Hepatocyte (in vitro differentiated cells): ENCODE measurements at regions not wholly inside any gene's neighbourhood (a gene's known extent, or its start where the extent isn't known, plus 50 kb on each side); places are given as distances from the start of the nearest gene placed in this dataset.

ENCODE experiments used
- DNase-seq: peaks from one replicate; pipeline ENCODE4 v3.0.0-alpha.2; 2016; ENCODE audit warnings: low spot score
- H2AFZ ChIP-seq: fragments of 200-600 bp; sonication (generic); 2 replicates; pipeline ENCODE4 v1.6.0; 2016; ENCODE audit warnings: antibody characterized with exemption, mild to moderate bottlenecking
- H3K27ac ChIP-seq: fragments of 200-600 bp; sonication (generic); 2 replicates; pipeline ENCODE4 v1.5.1; 2016; ENCODE audit warnings: mild to moderate bottlenecking
- H3K27me3 ChIP-seq: fragments of 200-600 bp; sonication (generic); 2 replicates; pipeline ENCODE4 v1.6.1; 2016
- H3K36me3 ChIP-seq: fragments of 200-600 bp; sonication (generic); replicated peaks from 2 replicates; pipeline ENCODE4 v1.5.1; 2016; ENCODE audit warnings: low read depth; ENCODE audit not compliant: insufficient read depth
- H3K4me1 ChIP-seq: fragments of 200-600 bp; sonication (generic); 2 replicates; pipeline ENCODE4 v1.5.1; 2016; ENCODE audit warnings: mild to moderate bottlenecking, moderate library complexity; ENCODE audit not compliant: insufficient read depth
- H3K4me2 ChIP-seq: fragments of 200-600 bp; sonication (generic); 2 replicates; pipeline ENCODE4 v1.6.0; 2016
- H3K4me3 ChIP-seq: fragments of 200-600 bp; sonication (generic); 2 replicates; pipeline ENCODE4 v1.5.1; 2016; ENCODE audit warnings: mild to moderate bottlenecking
- H3K79me2 ChIP-seq: fragments of 200-600 bp; sonication (generic); 2 replicates; pipeline ENCODE4 v1.6.0; 2017; ENCODE audit warnings: mild to moderate bottlenecking
- H3K9me2 ChIP-seq: fragments of 200-600 bp; sonication (generic); replicated peaks from 2 replicates; pipeline ENCODE4 v1.6.0; 2017; ENCODE audit warnings: mild to moderate bottlenecking; ENCODE audit not compliant: insufficient read depth
- H3K9me3 ChIP-seq: fragments of 200-600 bp; sonication (generic); 2 replicates; pipeline ENCODE4 v1.5.1; 2016; ENCODE audit warnings: low read depth, mild to moderate bottlenecking
- H4K20me1 ChIP-seq: fragments of 200-600 bp; sonication (generic); 2 replicates; pipeline ENCODE4 v1.6.0; 2016; ENCODE audit warnings: mild to moderate bottlenecking; ENCODE audit not compliant: insufficient read depth, poor library complexity, severe bottlenecking
- EZH2 ChIP-seq: fragments of 200-600 bp; sonication (generic); IDR thresholded peaks from 2 replicates; pipeline ENCODE4 v1.6.1; 2016; ENCODE audit warnings: antibody characterized with exemption, mild to moderate bottlenecking, borderline replicate concordance
- EZH2phosphoT487 ChIP-seq: fragments of 200-600 bp; sonication (generic); IDR thresholded peaks from one replicate; pipeline ENCODE4 v1.6.1; 2018; ENCODE audit warnings: antibody characterized with exemption, mild to moderate bottlenecking, low read depth, moderate library complexity; ENCODE audit not compliant: unreplicated experiment, severe bottlenecking
- WGBS: methylation state at CpG from one replicate; pipeline ENCODE4 v1.1.6; 2016; ENCODE audit warnings: low lambda C conversion rate; ENCODE audit errors: missing lambda C conversion rate; 5-methylcytosine and 5-hydroxymethylcytosine counted together
- TF ChIP-seq, protein P1 (sequence below): fragments of 200-600 bp; sonication (generic); IDR thresholded peaks from 2 replicates; pipeline ENCODE4 v1.5.1; 2016; ENCODE audit warnings: antibody characterized with exemption, mild to moderate bottlenecking; ENCODE audit not compliant: poor library complexity

DNA sequence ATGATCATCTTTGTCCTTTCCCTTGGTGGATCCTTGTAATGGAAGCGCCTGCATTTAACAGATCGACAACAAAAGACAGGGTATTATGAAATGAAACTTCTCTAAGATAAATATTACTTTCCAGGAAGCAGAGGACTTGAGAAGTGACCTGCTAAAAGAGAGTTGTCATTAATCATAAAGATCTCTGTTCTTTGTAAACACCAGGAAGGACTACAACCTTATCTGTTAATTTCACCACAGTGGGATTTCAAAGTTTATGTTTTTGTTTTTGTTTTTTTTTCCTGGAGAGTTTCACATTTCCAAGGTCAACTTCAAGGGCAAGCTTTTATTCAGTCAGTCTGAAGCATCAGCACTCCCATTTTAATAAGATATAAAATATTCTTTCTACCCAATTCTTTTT lies 170.9 kb downstream of the RCHY1 start:
- Histone ChIP-seq H3K4me1 (peaks cover 3% of the 10 kb centered on the region), H3K36me3 (no peaks in the 10 kb centered on the region), H3K9me2 (no peaks in the 10 kb centered on the region), H3K4me2 (no peak overlapping the region), H3K79me2 (no peaks in the 10 kb centered on the region), H3K4me3 (no peak overlapping the region), H3K27me3 (no peaks in the 10 kb centered on the region), H2AFZ (no peak overlapping the region), H3K27ac (no peak overlapping the region), H3K9me3 (no peaks in the 10 kb centered on the region), H4K20me1 (no peaks in the 10 kb centered on the region)
- TF ChIP-seq EZH2 = no peak
- TF ChIP-seq EZH2phosphoT487 = no peak
- TF ChIP-seq, protein P1, sequence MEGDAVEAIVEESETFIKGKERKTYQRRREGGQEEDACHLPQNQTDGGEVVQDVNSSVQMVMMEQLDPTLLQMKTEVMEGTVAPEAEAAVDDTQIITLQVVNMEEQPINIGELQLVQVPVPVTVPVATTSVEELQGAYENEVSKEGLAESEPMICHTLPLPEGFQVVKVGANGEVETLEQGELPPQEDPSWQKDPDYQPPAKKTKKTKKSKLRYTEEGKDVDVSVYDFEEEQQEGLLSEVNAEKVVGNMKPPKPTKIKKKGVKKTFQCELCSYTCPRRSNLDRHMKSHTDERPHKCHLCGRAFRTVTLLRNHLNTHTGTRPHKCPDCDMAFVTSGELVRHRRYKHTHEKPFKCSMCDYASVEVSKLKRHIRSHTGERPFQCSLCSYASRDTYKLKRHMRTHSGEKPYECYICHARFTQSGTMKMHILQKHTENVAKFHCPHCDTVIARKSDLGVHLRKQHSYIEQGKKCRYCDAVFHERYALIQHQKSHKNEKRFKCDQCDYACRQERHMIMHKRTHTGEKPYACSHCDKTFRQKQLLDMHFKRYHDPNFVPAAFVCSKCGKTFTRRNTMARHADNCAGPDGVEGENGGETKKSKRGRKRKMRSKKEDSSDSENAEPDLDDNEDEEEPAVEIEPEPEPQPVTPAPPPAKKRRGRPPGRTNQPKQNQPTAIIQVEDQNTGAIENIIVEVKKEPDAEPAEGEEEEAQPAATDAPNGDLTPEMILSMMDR = no peak
- WGBS = 74% methylated on average over 2 of the region's 2 CpGs
- no peak for DNase-seq

DNA sequence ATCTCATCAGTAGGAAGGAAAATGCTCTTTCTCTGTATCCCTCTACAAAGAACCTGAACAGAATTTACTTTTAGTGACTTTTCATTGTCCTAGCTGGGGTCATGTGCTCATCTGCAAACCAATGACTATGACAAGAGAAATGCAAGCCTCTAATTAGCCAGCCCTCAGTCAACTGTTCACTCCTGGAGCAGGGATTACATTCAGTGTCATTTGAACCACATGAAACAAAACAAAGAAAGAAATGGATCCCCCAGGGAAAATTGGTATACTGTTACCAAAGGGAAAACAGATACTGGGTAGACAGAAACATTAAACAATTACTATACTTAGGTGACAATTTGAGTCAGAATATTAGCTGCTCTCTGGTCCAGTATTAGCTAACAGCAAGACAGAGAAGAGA lies 173.6 kb downstream of the RCHY1 start:
- H3K27ac ChIP-seq = no peak overlapping the region
- H3K4me2 ChIP-seq = no peak overlapping the region
- no peak overlapping the region for H2AFZ ChIP-seq
- H3K79me2 ChIP-seq = no peaks in the 10 kb centered on the region
- no peaks in the 10 kb centered on the region for H3K9me2 ChIP-seq
- H4K20me1 ChIP-seq = no peaks in the 10 kb centered on the region
- H3K27me3 ChIP-seq = no peaks in the 10 kb centered on the region
- no peaks in the 10 kb centered on the region for H3K36me3 ChIP-seq
- no peaks in the 10 kb centered on the region for H3K9me3 ChIP-seq
- no peak overlapping the region for H3K4me3 ChIP-seq
- no peak for DNase-seq
- H3K4me1 ChIP-seq = peaks cover 3% of the 10 kb centered on the region
- TF ChIP-seq EZH2phosphoT487 (no peak), EZH2 (no peak)
- TF ChIP-seq, protein P1 = no peak

DNA sequence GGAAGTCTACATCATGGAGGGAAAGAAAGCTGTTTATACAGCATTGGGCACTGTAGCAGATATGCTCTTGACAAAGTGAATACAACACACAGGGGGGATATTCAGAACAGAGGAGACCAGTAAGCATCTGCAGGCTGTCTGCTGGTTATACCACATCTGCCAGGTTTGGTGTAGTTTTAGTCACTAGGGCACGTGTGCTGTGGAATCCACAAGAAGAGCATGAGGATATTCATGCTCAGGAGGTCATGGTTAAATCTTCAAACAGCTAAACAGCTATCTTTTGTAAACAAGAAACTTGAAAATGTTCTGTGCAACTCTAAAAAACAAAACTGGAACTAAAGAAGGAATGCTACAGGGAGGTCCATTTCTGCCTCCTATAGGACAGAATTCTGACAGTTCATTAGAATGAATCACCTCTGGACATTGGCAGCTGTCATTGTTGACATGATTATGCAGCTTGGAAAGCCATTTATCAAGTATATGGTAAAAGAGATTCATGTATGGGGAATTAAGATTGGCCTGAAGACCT lies 175.8 kb downstream of the RCHY1 start:
- Histone ChIP-seq H3K9me3 (no peaks in the 10 kb centered on the region), H3K27me3 (no peaks in the 10 kb centered on the region), H3K27ac (no peak overlapping the region), H3K79me2 (no peaks in the 10 kb centered on the region), H2AFZ (no peak overlapping the region), H3K9me2 (no peaks in the 10 kb centered on the region), H4K20me1 (no peaks in the 10 kb centered on the region), H3K4me2 (no peak overlapping the region), H3K4me1 (no peaks in the 10 kb centered on the region), H3K36me3 (no peaks in the 10 kb centered on the region), H3K4me3 (no peak overlapping the region)
- DNase-seq = no peak
- no peak for TF ChIP-seq EZH2
- TF ChIP-seq EZH2phosphoT487 = no peak
- TF ChIP-seq, protein P1 = no peak
- WGBS = 67% methylated on average over 1 of the region's 1 CpG
